H1 (cell line): ENCODE measurements at regions not wholly inside any gene's neighbourhood (a gene's known extent, or its start where the extent isn't known, plus 50 kb on each side); places are given as distances from the start of the nearest gene placed in this dataset.

ENCODE experiments used
- CTCF ChIA-PET: fragments of 300-600 bp; sonication (Branson Sonifier 250); formaldehyde crosslinking; loops from one replicate; lab custom pipeline; 2021; ENCODE audit not compliant: partially characterized antibody; lab: Charles Lee
- POLR2A ChIA-PET: fragments of 300-600 bp; sonication (Branson Sonifier 250); formaldehyde crosslinking; loops from one replicate; lab custom pipeline; 2021; ENCODE audit warnings: inconsistent platforms; ENCODE audit not compliant: partially characterized antibody; lab: Charles Lee
- DNase-seq, 2 experiments: peaks; one replicate each; pipeline versions ENCODE4 v3.0.0 to v3.0.0-alpha.2; 2010 to 2022; ENCODE audit warnings: low spot score in 2 of 2, low read depth in 1 of 2, mixed read lengths in 1 of 2
- FAIRE-seq: peaks from 2 replicates; lab custom pipeline; 2011; peaks lifted over from hg19 to GRCh38; lab: Jason Lieb, UNC
- H2AFZ ChIP-seq: 2 replicates; pipeline ENCODE4 v1.8.1; 2012; ENCODE audit warnings: low read length, inconsistent platforms
- H2AK5ac ChIP-seq: 2 replicates; pipeline ENCODE4 v1.6.1; 2013; ENCODE audit warnings: low read depth, low read length
- H2BK120ac ChIP-seq: replicated peaks from 2 replicates; pipeline ENCODE3; 2013; ENCODE audit warnings: low read depth, low read length, inconsistent platforms
- H2BK12ac ChIP-seq: 2 replicates; pipeline ENCODE4 v1.6.1; 2013; ENCODE audit warnings: low read depth, low read length
- H2BK15ac ChIP-seq: 2 replicates; pipeline ENCODE4 v1.6.1; 2013; ENCODE audit warnings: low read length
- H2BK20ac ChIP-seq: 2 replicates; pipeline ENCODE4 v1.6.1; 2013; ENCODE audit warnings: low read length
- H2BK5ac ChIP-seq: 2 replicates; pipeline ENCODE4 v1.6.1; 2013; ENCODE audit warnings: low read depth, low read length
- H3K14ac ChIP-seq: 2 replicates; pipeline ENCODE4 v1.6.1; 2013; ENCODE audit warnings: inconsistent platforms; ENCODE audit not compliant: insufficient read length
- H3K18ac ChIP-seq: 2 replicates; pipeline ENCODE4 v1.6.1; 2013; ENCODE audit warnings: low read length; ENCODE audit errors: extremely low read depth
- H3K23ac ChIP-seq: 2 replicates; pipeline ENCODE4 v1.6.1; 2013; ENCODE audit warnings: inconsistent platforms; ENCODE audit not compliant: insufficient read length
- H3K23me2 ChIP-seq: 2 replicates; pipeline ENCODE4 v1.6.1; 2013; ENCODE audit warnings: low read depth, low read length
- H3K27ac ChIP-seq: 2 replicates; pipeline ENCODE4 v1.6.1; 2011; ENCODE audit warnings: low read depth, low read length, inconsistent platforms
- H3K27me3 ChIP-seq, 4 experiments: replicated peaks in 1 of 4; 1 replicate in 1 of 4; 2 replicates in 3 of 4; pipeline versions ENCODE4 v1.6.1 to v1.8.1; 2011 to 2013; ENCODE audit warnings: low read length in 3 of 4, mild to moderate bottlenecking in 3 of 4, inconsistent platforms in 2 of 4, mixed read lengths in 2 of 4, moderate library complexity in 1 of 4; ENCODE audit not compliant: control insufficient read depth in 3 of 4, insufficient read depth in 3 of 4; ENCODE audit errors: extremely low read depth in 1 of 4
- H3K36me3 ChIP-seq, 4 experiments: 2 replicates each; pipeline versions ENCODE4 v1.6.1 to v1.8.1; 2011 to 2013; ENCODE audit warnings: mild to moderate bottlenecking in 4 of 4, low read length in 3 of 4, moderate library complexity in 2 of 4, control low read depth in 1 of 4, inconsistent platforms in 1 of 4; ENCODE audit not compliant: insufficient read depth in 4 of 4, control insufficient read depth in 2 of 4
- H3K4ac ChIP-seq: replicated peaks from 2 replicates; pipeline ENCODE3; 2013; ENCODE audit warnings: low read length, low read depth, mixed read lengths, inconsistent platforms; ENCODE audit not compliant: insufficient read length
- H3K4me1 ChIP-seq, 4 experiments: replicated peaks in 1 of 4; 1 replicate in 1 of 4; 2 replicates in 3 of 4; pipeline versions ENCODE4 v1.6.1 to v1.8.1; 2011 to 2013; ENCODE audit warnings: low read length in 3 of 4, inconsistent platforms in 2 of 4, mixed read lengths in 1 of 4; ENCODE audit not compliant: insufficient read depth in 4 of 4, control insufficient read depth in 3 of 4
- H3K4me2 ChIP-seq, 2 experiments: 2 replicates each; pipeline versions ENCODE4 v1.6.1 to v1.8.1; 2011 to 2013; ENCODE audit warnings: low read depth in 2 of 2, low read length in 2 of 2, control low read depth in 1 of 2, inconsistent platforms in 1 of 2, mild to moderate bottlenecking in 1 of 2; ENCODE audit not compliant: insufficient read depth in 1 of 2
- H3K4me3 ChIP-seq, 4 experiments: fragments of 200-600, 300-600 bp in 1 of 4; sonication (generic), shearing (Covaris generic), sonication (Bioruptor Twin) in 1 of 4; 2 replicates each; pipeline versions ENCODE4 v1.5.1 to v1.8.1; 2011 to 2016; ENCODE audit warnings: low read length in 4 of 4, low read depth in 3 of 4, control low read depth in 2 of 4, inconsistent platforms in 2 of 4, mild to moderate bottlenecking in 2 of 4, mixed read lengths in 1 of 4, moderate library complexity in 1 of 4; ENCODE audit not compliant: insufficient read depth in 2 of 4; ENCODE audit errors: extremely low read depth in 1 of 4
- H3K56ac ChIP-seq: replicated peaks from 2 replicates; pipeline ENCODE3; 2013; ENCODE audit warnings: low read depth, mild to moderate bottlenecking, mixed read lengths, low read length, inconsistent platforms; ENCODE audit not compliant: insufficient read length
- H3K79me1 ChIP-seq: 2 replicates; pipeline ENCODE4 v1.6.1; 2013; ENCODE audit warnings: low read depth, low read length, control low read depth
- H3K79me2 ChIP-seq, 2 experiments: 2 replicates each; pipeline versions ENCODE4 v1.6.1 to v1.8.1; 2012 to 2013; ENCODE audit warnings: low read length in 2 of 2, mild to moderate bottlenecking in 2 of 2, inconsistent platforms in 1 of 2; ENCODE audit not compliant: insufficient read depth in 2 of 2, control insufficient read depth in 1 of 2
- H3K9ac ChIP-seq, 4 experiments: replicated peaks in 1 of 4; 1 replicate in 1 of 4; 2 replicates in 3 of 4; pipeline versions ENCODE4 v1.6.1 to v1.8.1; 2011 to 2013; ENCODE audit warnings: low read depth in 3 of 4, low read length in 3 of 4, control low read depth in 2 of 4, mild to moderate bottlenecking in 2 of 4, moderate library complexity in 2 of 4, inconsistent platforms in 1 of 4; ENCODE audit errors: extremely low read depth in 1 of 4
- H3K9me3 ChIP-seq, 2 experiments: 2 replicates each; pipeline versions ENCODE4 v1.6.1 to v1.8.1; 2012 to 2013; ENCODE audit warnings: mild to moderate bottlenecking in 2 of 2, moderate library complexity in 2 of 2, control low read depth in 1 of 2, inconsistent platforms in 1 of 2, low read depth in 1 of 2, low read length in 1 of 2, mixed read lengths in 1 of 2; ENCODE audit not compliant: insufficient read depth in 2 of 2
- H4K20me1 ChIP-seq, 2 experiments: replicated peaks in 1 of 2; 2 replicates each; pipeline versions ENCODE3 to v1.8.1; 2011 to 2013; ENCODE audit warnings: inconsistent platforms in 2 of 2, low read length in 2 of 2, mild to moderate bottlenecking in 1 of 2; ENCODE audit not compliant: insufficient read depth in 2 of 2, control insufficient read depth in 1 of 2
- H4K5ac ChIP-seq: 2 replicates; pipeline ENCODE4 v1.6.1; 2013; ENCODE audit warnings: low read length, low read depth, mixed read lengths, inconsistent platforms; ENCODE audit not compliant: insufficient read length
- H4K8ac ChIP-seq: 2 replicates; pipeline ENCODE4 v1.8.0; 2013; ENCODE audit warnings: mild to moderate bottlenecking, moderate library complexity, low read length, inconsistent platforms; ENCODE audit not compliant: insufficient read depth; ENCODE audit errors: extremely low read depth
- H4K91ac ChIP-seq: replicated peaks from 2 replicates; pipeline ENCODE3; 2013; ENCODE audit warnings: low read length, mixed read lengths, inconsistent platforms; ENCODE audit not compliant: insufficient read length
- BACH1 ChIP-seq: IDR thresholded peaks from 2 replicates; pipeline ENCODE4 v1.6.1; 2012; ENCODE audit warnings: low read length, improper control_type of control experiment
- CBX5 ChIP-seq: fragments of 300-800, 300-1000 bp; sonication (generic); IDR thresholded peaks from 2 replicates; pipeline ENCODE4 v1.7.1; 2016; ENCODE audit warnings: antibody characterized with exemption, low read length, low read depth
- CREB1 ChIP-seq: IDR thresholded peaks from 2 replicates; pipeline ENCODE4 v1.6.1; 2012; ENCODE audit warnings: inconsistent platforms
- CTBP2 ChIP-seq: IDR thresholded peaks from 2 replicates; pipeline ENCODE4 v1.7.0; 2011; ENCODE audit warnings: borderline replicate concordance, mild to moderate bottlenecking, moderate library complexity, mixed read lengths, low read length; ENCODE audit not compliant: insufficient read depth, insufficient read length
- HDAC6 ChIP-seq: IDR thresholded peaks from one replicate; pipeline ENCODE4 v1.7.1; 2012; ENCODE audit warnings: low read depth, mild to moderate bottlenecking, inconsistent platforms, low read length, moderate library complexity
- PHF8 ChIP-seq: fragments of 200-600 bp; sonication (generic); conservative IDR thresholded peaks from 2 replicates; pipeline ENCODE4 v1.7.1; 2012; ENCODE audit warnings: low read depth, mild to moderate bottlenecking, inconsistent platforms, low read length, moderate library complexity
- POLR2AphosphoS5 ChIP-seq: IDR thresholded peaks from 2 replicates; pipeline ENCODE4 v1.6.1; 2011; ENCODE audit warnings: low read depth, low read length
- RBBP5 ChIP-seq: IDR thresholded peaks from 2 replicates; pipeline ENCODE4 v1.7.1; 2012; ENCODE audit warnings: low read depth, mild to moderate bottlenecking, inconsistent platforms, low read length, moderate library complexity, borderline replicate concordance
- RXRA ChIP-seq: IDR thresholded peaks from 2 replicates; pipeline ENCODE4 v1.6.1; 2011; ENCODE audit warnings: low read depth, mild to moderate bottlenecking, low read length, moderate library complexity; ENCODE audit not compliant: insufficient read depth
- SP4 ChIP-seq: IDR thresholded peaks from 2 replicates; pipeline ENCODE4 v1.6.1; 2012; ENCODE audit warnings: low read length, inconsistent platforms
- TAF7 ChIP-seq: optimal IDR thresholded peaks from 2 replicates; pipeline ENCODE3; 2011; ENCODE audit warnings: low read depth, mild to moderate bottlenecking, inconsistent platforms, low read length, moderate library complexity, borderline replicate concordance
- WGBS, 2 experiments: shearing (Covaris generic) in 1 of 2; methylation state at CpG; one replicate each; pipeline versions ENCODE4 v1.1.6 to v1.1.7; 2013 to 2015; ENCODE audit warnings: low lambda C conversion rate in 2 of 2, mixed read lengths in 2 of 2, inconsistent platforms in 1 of 2, low coverage in 1 of 2, missing lambda C conversion rate in 1 of 2; ENCODE audit not compliant: insufficient replicate concordance in 2 of 2, insufficient coverage in 1 of 2, insufficient read length in 1 of 2; ENCODE audit errors: extremely low coverage in 1 of 2, missing lambda C conversion rate in 1 of 2; 5-methylcytosine and 5-hydroxymethylcytosine counted together
- TF ChIP-seq, protein P1 (sequence below): IDR thresholded peaks from 2 replicates; pipeline ENCODE4 v1.6.1; 2012; ENCODE audit warnings: low read length, inconsistent platforms
- TF ChIP-seq, protein P2 (sequence below): IDR thresholded peaks from 2 replicates; pipeline ENCODE4 v1.6.1; 2012; ENCODE audit warnings: inconsistent platforms

DNA sequence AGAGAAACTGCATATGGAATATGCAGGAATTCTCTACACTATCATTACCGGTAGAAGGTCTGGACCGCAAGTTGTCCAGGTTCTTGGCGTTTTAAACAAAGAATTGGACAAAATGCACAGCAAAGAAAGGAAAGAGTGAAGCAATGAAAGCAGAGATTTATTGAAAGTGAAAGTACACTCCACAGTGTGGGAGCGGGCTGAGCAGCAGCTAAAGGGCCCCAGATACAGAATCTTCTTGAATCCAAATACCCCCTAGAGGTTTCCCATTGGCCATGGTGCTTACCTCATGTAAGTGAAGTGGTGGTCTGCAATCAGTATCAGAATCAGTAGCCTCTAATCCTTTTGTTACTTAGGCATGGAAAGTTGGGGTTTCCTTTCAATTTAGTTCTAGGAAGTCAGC, 178.5 kb upstream of the IRX3 start:
- no peak overlapping the region for H3K56ac ChIP-seq
- no peak overlapping the region for H4K5ac ChIP-seq
- no peak overlapping the region for H4K91ac ChIP-seq
- no peak overlapping the region for H3K14ac ChIP-seq
- H2BK12ac ChIP-seq: no peak overlapping the region
- no peaks in the 10 kb centered on the region for H3K27me3 ChIP-seq
- H3K79me2 ChIP-seq: no peaks in the 10 kb centered on the region
- no peak overlapping the region for H2BK5ac ChIP-seq
- H3K9me3 ChIP-seq: peaks cover 0 to 2% of the 10 kb centered on the region in 2 experiments; a peak in 1 of 4 replicates
- WGBS, 2 experiments: 94% methylated on average over 4 of the region's 4 CpGs; no CpG with 5 or more reads in 1 of the 2 experiments
- no peak overlapping the region for H3K9ac ChIP-seq
- no peak overlapping the region for H2AFZ ChIP-seq
- no peak overlapping the region for H2BK20ac ChIP-seq
- no peaks in the 10 kb centered on the region for H3K79me1 ChIP-seq
- no peak for FAIRE-seq
- no peak for DNase-seq
- no peak overlapping the region for H3K4me3 ChIP-seq
- H4K20me1 ChIP-seq: no peaks in the 10 kb centered on the region
- no peak overlapping the region for H3K18ac ChIP-seq
- peaks cover 0 to 12% (median 4%) of the 10 kb centered on the region in 4 experiments; a peak in 3 of 7 replicates for H3K4me1 ChIP-seq
- H2AK5ac ChIP-seq: no peak overlapping the region
- H4K8ac ChIP-seq: no peak overlapping the region
- H2BK15ac ChIP-seq: no peak overlapping the region
- no peak overlapping the region for H3K23ac ChIP-seq
- ChIA-PET CTCF (interaction anchor here (0.8 to 0.9 kb wide), 2 partner anchors 8 to 19 kb away, joined by 4 read pairs; no protein-coding TSS in a partner anchor), POLR2A (no interaction called here)
- no peak overlapping the region for H2BK120ac ChIP-seq
- H3K4ac ChIP-seq: no peak overlapping the region
- no peak overlapping the region for H3K4me2 ChIP-seq
- H3K27ac ChIP-seq: no peak overlapping the region
- H3K23me2 ChIP-seq: no peaks in the 10 kb centered on the region
- no peaks in the 10 kb centered on the region for H3K36me3 ChIP-seq
- no peak for TF ChIP-seq RXRA
- TF ChIP-seq HDAC6: no peak
- TF ChIP-seq CTBP2: no peak
- TF ChIP-seq TAF7: no peak
- TF ChIP-seq, protein P1, sequence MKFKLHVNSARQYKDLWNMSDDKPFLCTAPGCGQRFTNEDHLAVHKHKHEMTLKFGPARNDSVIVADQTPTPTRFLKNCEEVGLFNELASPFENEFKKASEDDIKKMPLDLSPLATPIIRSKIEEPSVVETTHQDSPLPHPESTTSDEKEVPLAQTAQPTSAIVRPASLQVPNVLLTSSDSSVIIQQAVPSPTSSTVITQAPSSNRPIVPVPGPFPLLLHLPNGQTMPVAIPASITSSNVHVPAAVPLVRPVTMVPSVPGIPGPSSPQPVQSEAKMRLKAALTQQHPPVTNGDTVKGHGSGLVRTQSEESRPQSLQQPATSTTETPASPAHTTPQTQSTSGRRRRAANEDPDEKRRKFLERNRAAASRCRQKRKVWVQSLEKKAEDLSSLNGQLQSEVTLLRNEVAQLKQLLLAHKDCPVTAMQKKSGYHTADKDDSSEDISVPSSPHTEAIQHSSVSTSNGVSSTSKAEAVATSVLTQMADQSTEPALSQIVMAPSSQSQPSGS: no peak
- TF ChIP-seq RBBP5: no peak
- TF ChIP-seq BACH1: no peak
- TF ChIP-seq CBX5: no peak
- TF ChIP-seq, protein P2, sequence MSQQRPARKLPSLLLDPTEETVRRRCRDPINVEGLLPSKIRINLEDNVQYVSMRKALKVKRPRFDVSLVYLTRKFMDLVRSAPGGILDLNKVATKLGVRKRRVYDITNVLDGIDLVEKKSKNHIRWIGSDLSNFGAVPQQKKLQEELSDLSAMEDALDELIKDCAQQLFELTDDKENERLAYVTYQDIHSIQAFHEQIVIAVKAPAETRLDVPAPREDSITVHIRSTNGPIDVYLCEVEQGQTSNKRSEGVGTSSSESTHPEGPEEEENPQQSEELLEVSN: no peak
- no peak for TF ChIP-seq SP4
- no peak for TF ChIP-seq PHF8
- TF ChIP-seq CREB1: no peak
- no peak for TF ChIP-seq POLR2AphosphoS5
